A172 (cell line): ENCODE measurements at regions not wholly inside any gene's neighbourhood (a gene's known extent, or its start where the extent isn't known, plus 50 kb on each side); places are given as distances from the start of the nearest gene placed in this dataset.

Experiments used
- DNase-seq: peaks from one replicate; pipeline ENCODE4 v3.0.0-alpha.2; 2015; ENCODE audit warnings: low spot score

- DNase-seq, result no peak
Observed at GRCh38 chr2:2540406-2540805, 209.3 kb upstream of the MYT1L start.

GRCh38 chr2:2536416-2537056 lies 205.5 kb upstream of the MYT1L start:
- DNase-seq, result no peak

- DNase-seq, result no peak
Observed at GRCh38 chr2:2530334-2530733, 199.3 kb upstream of the MYT1L start.

GRCh38 chr2:2528846-2529245 lies 197.8 kb upstream of the MYT1L start:
- no peak for DNase-seq

GRCh38 chr2:2527148-2527547 lies 196.1 kb upstream of the MYT1L start:
- peak; percentile 17 for DNase-seq

GRCh38 chr2:2524348-2524941 lies 193.4 kb upstream of the MYT1L start:
- DNase-seq, result no peak

GRCh38 chr2:2523461-2524347 lies 192.6 kb upstream of the MYT1L start:
- no peak for DNase-seq

GRCh38 chr2:2520401-2520811 lies 189.3 kb upstream of the MYT1L start:
- no peak for DNase-seq

GRCh38 chr2:2519381-2519780 lies 188.3 kb upstream of the MYT1L start:
- DNase-seq, result no peak

- no peak for DNase-seq
Observed at GRCh38 chr2:2517399-2517798, 186.3 kb upstream of the MYT1L start.

- DNase-seq, result no peak
Observed at GRCh38 chr2:2516386-2516785, 185.3 kb upstream of the MYT1L start.

GRCh38 chr2:2512931-2513330 lies 181.9 kb upstream of the MYT1L start:
- DNase-seq, result no peak

- DNase-seq, result no peak
Observed at GRCh38 chr2:2507417-2507997, 176.4 kb upstream of the MYT1L start.

GRCh38 chr2:2506536-2506935 lies 175.5 kb upstream of the MYT1L start:
- DNase-seq, result no peak

GRCh38 chr2:2505604-2506003 lies 174.5 kb upstream of the MYT1L start:
- DNase-seq, result no peak

GRCh38 chr2:2503864-2504418 lies 172.9 kb upstream of the MYT1L start:
- DNase-seq, result no peak

GRCh38 chr2:2502201-2502549 lies 171.1 kb upstream of the MYT1L start:
- no peak for DNase-seq

GRCh38 chr2:2501454-2502200 lies 170.6 kb upstream of the MYT1L start:
- no peak for DNase-seq

GRCh38 chr2:2495606-2496005 lies 164.5 kb upstream of the MYT1L start:
- DNase-seq, result no peak

GRCh38 chr2:2493496-2493895 lies 162.4 kb upstream of the MYT1L start:
- no peak for DNase-seq

- DNase-seq, result no peak
Observed at GRCh38 chr2:2492800-2493199, 161.7 kb upstream of the MYT1L start.

GRCh38 chr2:2491964-2492363 lies 160.9 kb upstream of the MYT1L start:
- no peak for DNase-seq
